ENCODE measurements at regions not wholly inside any gene's neighbourhood (a gene's known extent, or its start where the extent isn't known, plus 50 kb on each side); places are given as distances from the start of the nearest gene placed in this dataset.

GRCh38 chr5:172543484-172544298 lies 89.4 kb upstream of the SH3PXD2B start:
- H3K4me3 ChIP-seq (ENCODE audit: low read length): no peak overlapping the region
- no peak for TF ChIP-seq CTCF (conservative IDR thresholded peaks at IDR 0.05; ENCODE audit: low read length)
- DNase-seq (ENCODE audit: low read depth): no peak

- H3K4me3 ChIP-seq (ENCODE audit: low read length): no peak overlapping the region
- no peak for DNase-seq (ENCODE audit: low read depth)
- no peak for TF ChIP-seq CTCF (conservative IDR thresholded peaks at IDR 0.05; ENCODE audit: low read length)
These were observed 88.4 kb upstream of the SH3PXD2B start for GRCh38 chr5:172542651-172543131.

GRCh38 chr5:172541773-172542136 lies 87.4 kb upstream of the SH3PXD2B start:
- DNase-seq (ENCODE audit: low read depth): no peak
- no peak overlapping the region for H3K4me3 ChIP-seq (ENCODE audit: low read length)
- no peak for TF ChIP-seq CTCF (conservative IDR thresholded peaks at IDR 0.05; ENCODE audit: low read length)

GRCh38 chr5:172541099-172541772 lies 86.9 kb upstream of the SH3PXD2B start:
- DNase-seq (ENCODE audit: low read depth): no peak

GRCh38 chr5:172540099-172540870 lies 86.0 kb upstream of the SH3PXD2B start:
- DNase-seq (ENCODE audit: low read depth): no peak
- no peak overlapping the region for H3K4me3 ChIP-seq (ENCODE audit: low read length)
- no peak for TF ChIP-seq CTCF (conservative IDR thresholded peaks at IDR 0.05; ENCODE audit: low read length)

More at GRCh38 chr5:172541099-172541772, 86.9 kb upstream of the SH3PXD2B start:
- no peak for TF ChIP-seq CTCF (conservative IDR thresholded peaks at IDR 0.05; ENCODE audit: low read length)
- no peak overlapping the region for H3K4me3 ChIP-seq (ENCODE audit: low read length)

GRCh38 chr5:172535108-172535445 lies 80.8 kb upstream of the SH3PXD2B start:
- no peak for DNase-seq (ENCODE audit: low read depth)

More at GRCh38 chr5:172535108-172535445, 80.8 kb upstream of the SH3PXD2B start:
- no peak overlapping the region for H3K4me3 ChIP-seq (ENCODE audit: low read length)
- TF ChIP-seq CTCF (conservative IDR thresholded peaks at IDR 0.05; ENCODE audit: low read length): no peak
